Stimulated activated naive B cell treated with anti-CD40 and anti-IgM and Interleukin-4, amounts not matched to agents 10 μg/mL and 1 μg/mL and 100 μg/mL, for 72 hours (primary cell): ENCODE measurements at regions not wholly inside any gene's neighbourhood (a gene's known extent, or its start where the extent isn't known, plus 50 kb on each side); places are given as distances from the start of the nearest gene placed in this dataset.

Source experiments
- ATAC-seq, 2 donors: fragments of 150-1000 bp; cut with Tn5 transposase; replicated peaks; 2 replicates each; pipeline ENCODE4 v1.10.0; 2021; ENCODE audit warnings: moderate library complexity in 1 of 2
- DNase-seq: peaks from one replicate; pipeline ENCODE4 v3.0.0; 2021
- H3K27ac Mint-ChIP-seq: one replicate; pipeline ENCODE4 v1.8.0; 2022; ENCODE audit warnings: mild to moderate bottlenecking, mixed read lengths
- H3K27me3 Mint-ChIP-seq, 2 donors: one replicate each; pipeline ENCODE4 v1.8.0; 2022; ENCODE audit warnings: mixed read lengths in 2 of 2
- H3K36me3 Mint-ChIP-seq, 2 donors: one replicate each; pipeline ENCODE4 v1.8.0; 2022; ENCODE audit warnings: mixed read lengths in 2 of 2, mild to moderate bottlenecking in 1 of 2
- H3K4me1 Mint-ChIP-seq, 2 donors: one replicate each; pipeline ENCODE4 v1.8.0; 2022; ENCODE audit warnings: mixed read lengths in 2 of 2, mild to moderate bottlenecking in 1 of 2
- H3K4me3 Mint-ChIP-seq, 2 donors: one replicate each; pipeline ENCODE4 v1.8.0; 2022; ENCODE audit warnings: mild to moderate bottlenecking in 2 of 2, mixed read lengths in 2 of 2, moderate library complexity in 1 of 2
- H3K9me3 Mint-ChIP-seq, 2 donors: one replicate each; pipeline ENCODE4 v1.8.0; 2022; ENCODE audit warnings: mixed read lengths in 2 of 2, mild to moderate bottlenecking in 1 of 2

- Mint-ChIP-seq H3K4me3 (no peak overlapping the region), H3K36me3 (no peaks in the 10 kb centered on the region), H3K27me3 (no peaks in the 10 kb centered on the region), H3K9me3 (no peaks in the 10 kb centered on the region), H3K4me1 (no peaks in the 10 kb centered on the region), H3K27ac (no peak overlapping the region)
- no peak for DNase-seq
- ATAC-seq: no peak
These were observed 512.2 kb downstream of the LMO7 start for GRCh38 chr13:76148374-76148773.

- ATAC-seq (no peak), DNase-seq (no peak)
- Mint-ChIP-seq H3K36me3 (no peaks in the 10 kb centered on the region), H3K27me3 (no peaks in the 10 kb centered on the region), H3K9me3 (peaks cover 0 to 4% of the 10 kb centered on the region in 2 donors), H3K4me1 (no peaks in the 10 kb centered on the region), H3K4me3 (no peak overlapping the region), H3K27ac (no peak overlapping the region)
These were observed 496.4 kb downstream of the LMO7 start for GRCh38 chr13:76132532-76132931.

- DNase-seq (no peak), ATAC-seq (no peak)
- H3K27ac Mint-ChIP-seq: no peak overlapping the region
- H3K27me3 Mint-ChIP-seq: no peaks in the 10 kb centered on the region
- H3K36me3 Mint-ChIP-seq: no peaks in the 10 kb centered on the region
- H3K4me1 Mint-ChIP-seq: no peaks in the 10 kb centered on the region
- no peak overlapping the region for H3K4me3 Mint-ChIP-seq
- peaks cover 0 to 2% of the 10 kb centered on the region in 2 donors for H3K9me3 Mint-ChIP-seq
These were observed 495.4 kb downstream of the LMO7 start for GRCh38 chr13:76131551-76131950.

GRCh38 chr13:76129305-76130000, 493.3 kb downstream of the LMO7 start:
- Mint-ChIP-seq H3K36me3 (no peaks in the 10 kb centered on the region), H3K4me1 (no peaks in the 10 kb centered on the region), H3K27me3 (no peaks in the 10 kb centered on the region), H3K4me3 (no peak overlapping the region), H3K27ac (no peak overlapping the region), H3K9me3 (peaks cover 0 to 2% of the 10 kb centered on the region in 2 donors)
- no peak for ATAC-seq
- DNase-seq: no peak

- Mint-ChIP-seq H3K27me3 (no peaks in the 10 kb centered on the region), H3K4me3 (no peak overlapping the region), H3K4me1 (no peaks in the 10 kb centered on the region), H3K36me3 (no peaks in the 10 kb centered on the region), H3K9me3 (peaks cover 9 to 10% of the 10 kb centered on the region in 2 donors), H3K27ac (no peak overlapping the region)
- no peak for DNase-seq
- no peak for ATAC-seq
These were observed 491.8 kb downstream of the LMO7 start for GRCh38 chr13:76127922-76128321.

- DNase-seq (no peak), ATAC-seq (no peak)
- H3K9me3 Mint-ChIP-seq: peaks cover 13 to 25% of the 10 kb centered on the region in 2 donors
- no peaks in the 10 kb centered on the region for H3K4me1 Mint-ChIP-seq
- no peaks in the 10 kb centered on the region for H3K36me3 Mint-ChIP-seq
- no peak overlapping the region for H3K4me3 Mint-ChIP-seq
- no peak overlapping the region for H3K27ac Mint-ChIP-seq
- H3K27me3 Mint-ChIP-seq: no peaks in the 10 kb centered on the region
These were observed 487.4 kb downstream of the LMO7 start for GRCh38 chr13:76123548-76123947.

- Mint-ChIP-seq H3K27me3 (no peaks in the 10 kb centered on the region), H3K4me1 (no peaks in the 10 kb centered on the region), H3K4me3 (no peak overlapping the region), H3K27ac (no peak overlapping the region), H3K9me3 (peaks cover 4 to 22% of the 10 kb centered on the region in 2 donors), H3K36me3 (no peaks in the 10 kb centered on the region)
- DNase-seq (no peak), ATAC-seq (no peak)
These were observed 480.7 kb downstream of the LMO7 start for GRCh38 chr13:76116751-76117360.

- no peak overlapping the region for H3K4me3 Mint-ChIP-seq
- no peak for DNase-seq
- ATAC-seq: no peak
- H3K36me3 Mint-ChIP-seq: no peaks in the 10 kb centered on the region
- peaks cover 9 to 14% of the 10 kb centered on the region in 2 donors for H3K9me3 Mint-ChIP-seq
- H3K27me3 Mint-ChIP-seq: no peaks in the 10 kb centered on the region
- H3K4me1 Mint-ChIP-seq: no peaks in the 10 kb centered on the region
- H3K27ac Mint-ChIP-seq: no peak overlapping the region
These were observed 470.6 kb downstream of the LMO7 start for GRCh38 chr13:76106763-76107162.

GRCh38 chr13:76094645-76095044, 458.5 kb downstream of the LMO7 start:
- Mint-ChIP-seq H3K27me3 (no peaks in the 10 kb centered on the region), H3K27ac (no peak overlapping the region), H3K4me1 (no peaks in the 10 kb centered on the region), H3K9me3 (peaks cover 0 to 4% of the 10 kb centered on the region in 2 donors), H3K36me3 (peaks cover 0 to 1% of the 10 kb centered on the region in 2 donors), H3K4me3 (no peak overlapping the region)
- ATAC-seq (no peak), DNase-seq (no peak)

GRCh38 chr13:76091076-76091475, 454.9 kb downstream of the LMO7 start:
- Mint-ChIP-seq H3K36me3 (peaks cover 0 to 1% of the 10 kb centered on the region in 2 donors), H3K9me3 (peaks cover 5 to 10% of the 10 kb centered on the region in 2 donors), H3K27ac (no peak overlapping the region), H3K4me1 (no peaks in the 10 kb centered on the region), H3K27me3 (no peaks in the 10 kb centered on the region), H3K4me3 (no peak overlapping the region)
- DNase-seq (no peak), ATAC-seq (no peak)

GRCh38 chr13:76086729-76087128, 450.6 kb downstream of the LMO7 start:
- no peaks in the 10 kb centered on the region for H3K27me3 Mint-ChIP-seq
- no peak for DNase-seq
- H3K27ac Mint-ChIP-seq: no peak overlapping the region
- H3K9me3 Mint-ChIP-seq: peaks cover 5 to 7% of the 10 kb centered on the region in 2 donors
- H3K4me1 Mint-ChIP-seq: no peaks in the 10 kb centered on the region
- H3K4me3 Mint-ChIP-seq: no peak overlapping the region
- H3K36me3 Mint-ChIP-seq: no peaks in the 10 kb centered on the region
- ATAC-seq: no peak

GRCh38 chr13:76067850-76068249, 431.7 kb downstream of the LMO7 start:
- H3K27me3 Mint-ChIP-seq: no peaks in the 10 kb centered on the region
- no peaks in the 10 kb centered on the region for H3K36me3 Mint-ChIP-seq
- ATAC-seq (no peak), DNase-seq (no peak)
- H3K27ac Mint-ChIP-seq: no peak overlapping the region
- H3K4me1 Mint-ChIP-seq: no peaks in the 10 kb centered on the region
- H3K9me3 Mint-ChIP-seq: peaks cover 12 to 17% of the 10 kb centered on the region in 2 donors
- no peak overlapping the region for H3K4me3 Mint-ChIP-seq

GRCh38 chr13:76053181-76053580, 417.1 kb downstream of the LMO7 start:
- DNase-seq (no peak), ATAC-seq (no peak)
- no peaks in the 10 kb centered on the region for H3K27me3 Mint-ChIP-seq
- no peak overlapping the region for H3K27ac Mint-ChIP-seq
- peaks cover 5 to 8% of the 10 kb centered on the region in 2 donors for H3K9me3 Mint-ChIP-seq
- H3K4me3 Mint-ChIP-seq: no peak overlapping the region
- no peaks in the 10 kb centered on the region for H3K4me1 Mint-ChIP-seq
- no peaks in the 10 kb centered on the region for H3K36me3 Mint-ChIP-seq

GRCh38 chr13:76049376-76049746, 413.2 kb downstream of the LMO7 start:
- ATAC-seq: no peak
- Mint-ChIP-seq H3K27me3 (no peaks in the 10 kb centered on the region), H3K9me3 (no peaks in the 10 kb centered on the region), H3K27ac (no peak overlapping the region), H3K36me3 (no peaks in the 10 kb centered on the region), H3K4me1 (no peaks in the 10 kb centered on the region), H3K4me3 (no peak overlapping the region)
- DNase-seq: no peak

GRCh38 chr13:76048675-76049375, 412.7 kb downstream of the LMO7 start:
- Mint-ChIP-seq H3K27me3 (no peaks in the 10 kb centered on the region), H3K9me3 (no peaks in the 10 kb centered on the region)

More at GRCh38 chr13:76048675-76049375, 412.7 kb downstream of the LMO7 start:
- no peaks in the 10 kb centered on the region for H3K36me3 Mint-ChIP-seq
- H3K4me3 Mint-ChIP-seq: no peak overlapping the region
- no peak for DNase-seq
- H3K4me1 Mint-ChIP-seq: no peaks in the 10 kb centered on the region
- no peak for ATAC-seq
- H3K27ac Mint-ChIP-seq: no peak overlapping the region
